ENCODE measurements at regions not wholly inside any gene's neighbourhood (a gene's known extent, or its start where the extent isn't known, plus 50 kb on each side); places are given as distances from the start of the nearest gene placed in this dataset.
"Not testable (repeated sequence)": the region's sequence is repeated elsewhere in the genome, so short reads cannot be mapped to it uniquely, and the experiment has no call there.

DNA sequence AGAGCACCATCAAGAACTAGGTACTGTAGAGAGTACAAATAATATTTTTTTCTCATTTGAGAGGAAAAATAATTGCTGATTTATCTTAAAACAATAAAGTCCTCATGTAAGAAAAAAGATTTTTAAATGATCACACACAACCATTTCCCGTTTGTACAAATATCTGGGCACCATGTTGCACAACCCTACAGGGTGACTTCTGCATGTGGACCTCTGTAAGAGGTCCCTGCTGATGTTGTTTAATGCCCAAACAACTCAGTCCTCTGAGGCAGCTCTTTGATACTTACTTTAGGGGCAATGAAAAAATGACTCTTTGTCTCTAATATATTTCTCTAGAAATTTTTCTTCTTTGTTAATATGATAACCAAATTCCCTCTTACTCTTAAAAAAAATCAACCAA is 168.1 kb upstream of the SATB1 start:
- no peak for DNase-seq

GRCh38 chr3:18591120-18591519 is 166.0 kb upstream of the SATB1 start:
- no peak for DNase-seq

DNA sequence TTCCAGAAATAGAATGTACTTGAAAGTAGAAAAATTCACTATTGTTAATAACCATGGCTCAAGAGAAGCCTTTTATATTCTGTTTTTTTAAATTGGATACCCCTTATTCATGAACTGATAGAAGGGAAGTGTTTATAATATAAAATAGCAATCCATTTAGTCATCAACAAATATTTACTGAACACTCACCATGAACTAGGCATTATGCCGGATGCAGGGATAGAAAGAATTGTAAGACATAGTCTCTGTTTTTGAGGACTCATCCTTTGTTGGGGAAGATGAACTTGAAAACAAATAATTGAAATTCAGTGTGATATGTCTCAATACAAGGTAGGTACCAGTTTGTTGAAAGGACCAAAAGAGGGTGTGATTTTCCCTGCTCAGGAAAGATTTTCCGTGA is 160.9 kb upstream of the SATB1 start:
- DNase-seq, result no peak

GRCh38 chr3:18585004-18585968 is 160.1 kb upstream of the SATB1 start:
- DNase-seq, result no peak

DNA sequence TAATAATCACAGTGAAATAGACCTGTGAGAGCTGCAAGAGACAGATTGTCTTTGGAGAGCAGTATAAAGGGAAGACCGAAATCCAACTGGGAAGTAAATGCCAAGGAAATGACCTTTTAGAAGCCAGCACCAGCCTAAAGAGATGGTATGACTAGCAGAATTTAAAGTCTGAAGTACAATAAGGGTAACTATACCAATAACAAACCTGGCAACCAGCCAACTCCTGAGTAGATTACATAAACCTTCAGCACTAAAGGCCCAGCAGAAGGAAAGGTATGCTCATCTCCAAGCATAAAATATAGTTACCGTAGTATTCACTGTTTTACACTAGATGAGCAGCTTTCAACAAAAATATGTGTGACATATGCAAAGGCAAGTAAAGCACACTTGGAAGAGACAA is 155.1 kb upstream of the SATB1 start:
- DNase-seq, result no peak

- DNase-seq, result no peak
These were observed 154.5 kb upstream of the SATB1 start for GRCh38 chr3:18579661-18580060.

DNA sequence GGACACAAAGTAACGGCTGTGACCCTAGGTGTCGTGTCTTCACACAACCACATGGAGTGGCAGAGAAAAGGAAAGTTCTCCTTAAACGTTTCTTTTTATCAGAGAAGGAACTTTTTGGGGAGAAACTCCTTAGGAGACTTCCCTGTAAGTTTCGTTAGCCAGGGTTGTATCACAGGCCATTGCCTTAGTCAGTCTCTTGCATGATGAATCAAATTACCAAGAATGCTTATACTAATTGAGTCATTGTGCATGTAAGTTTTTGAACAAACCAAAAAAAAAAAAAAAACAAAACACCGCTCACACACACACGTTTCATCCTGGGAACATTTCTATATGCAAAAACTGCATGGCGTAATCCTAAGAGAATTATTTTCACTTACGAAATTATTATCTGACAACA is 150.4 kb upstream of the SATB1 start:
- DNase-seq, result no peak

DNA sequence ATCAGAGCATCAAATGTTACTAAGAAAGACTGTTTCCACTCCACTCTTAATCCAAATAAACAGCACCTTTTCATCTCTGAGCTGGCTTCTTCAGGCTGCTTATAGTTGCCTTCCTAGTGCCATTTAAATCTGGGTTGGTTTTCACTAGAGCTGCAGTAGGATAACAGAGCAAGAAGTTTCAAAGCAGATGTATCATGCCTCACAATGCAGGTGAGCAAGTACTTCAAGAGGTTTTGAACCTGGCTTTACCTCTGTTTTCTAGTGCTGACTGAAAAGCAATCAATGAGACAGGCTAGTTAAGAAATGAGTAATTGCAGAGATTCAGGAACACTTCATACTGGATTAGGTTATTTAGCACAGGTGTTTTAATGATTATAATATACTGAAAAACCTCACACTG is 147.7 kb upstream of the SATB1 start:
- no peak for DNase-seq

- DNase-seq, result no peak
These were observed 142.2 kb upstream of the SATB1 start for GRCh38 chr3:18567293-18567692.

- DNase-seq, result no peak
These were observed 137.4 kb upstream of the SATB1 start for GRCh38 chr3:18562364-18563154.

DNA sequence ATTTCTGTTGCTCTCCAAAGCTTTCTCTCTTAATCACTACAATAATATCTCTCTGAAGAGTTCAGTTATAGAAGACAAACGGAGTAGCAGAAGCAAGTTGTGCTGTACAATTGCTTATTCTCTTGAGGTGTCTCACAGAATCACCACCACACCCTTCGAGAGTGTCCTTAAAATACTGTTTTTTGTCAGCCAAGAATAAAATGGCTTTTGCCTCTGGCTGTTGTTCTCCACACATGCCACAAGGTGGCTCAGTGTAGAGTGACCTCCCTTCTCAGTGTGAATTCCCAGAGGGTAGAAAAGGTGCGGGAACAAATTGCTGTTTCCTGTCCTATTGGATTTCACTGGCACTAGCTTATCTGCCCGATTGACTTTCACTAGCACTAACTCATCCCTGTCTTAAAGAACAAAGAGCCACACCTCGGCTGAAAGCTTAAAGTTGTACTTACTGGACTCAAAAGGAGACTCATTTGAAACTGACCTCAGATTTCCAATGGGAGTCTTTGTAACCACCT is 134.2 kb upstream of the SATB1 start:
- peak; percentile 13 for DNase-seq

- DNase-seq, result no peak
These were observed 133.4 kb upstream of the SATB1 start for GRCh38 chr3:18558507-18558906.

DNA sequence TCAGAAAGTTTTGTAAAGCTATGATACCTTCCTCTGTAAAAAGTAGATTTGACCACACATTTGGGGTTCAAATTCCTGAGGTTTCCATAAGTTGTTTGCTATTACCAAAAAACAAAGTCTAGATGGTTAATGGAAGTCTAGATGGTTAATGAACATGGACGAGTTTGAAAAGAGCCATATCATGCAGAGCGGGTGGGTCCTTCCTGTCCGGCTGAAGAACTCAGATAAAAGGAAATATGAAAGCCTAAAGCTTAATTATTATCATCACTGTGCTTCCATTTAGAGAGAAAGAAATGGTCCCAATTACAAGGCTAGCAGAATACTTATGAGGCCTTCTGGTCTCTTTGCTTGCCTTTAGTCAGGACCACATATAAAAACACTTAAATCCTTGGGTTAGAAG is 132.1 kb upstream of the SATB1 start:
- DNase-seq, result no peak

GRCh38 chr3:18556503-18557135 is 131.5 kb upstream of the SATB1 start:
- peak; percentile 52 for DNase-seq

- DNase-seq, result no peak
These were observed 130.9 kb upstream of the SATB1 start for GRCh38 chr3:18556001-18556408.

DNA sequence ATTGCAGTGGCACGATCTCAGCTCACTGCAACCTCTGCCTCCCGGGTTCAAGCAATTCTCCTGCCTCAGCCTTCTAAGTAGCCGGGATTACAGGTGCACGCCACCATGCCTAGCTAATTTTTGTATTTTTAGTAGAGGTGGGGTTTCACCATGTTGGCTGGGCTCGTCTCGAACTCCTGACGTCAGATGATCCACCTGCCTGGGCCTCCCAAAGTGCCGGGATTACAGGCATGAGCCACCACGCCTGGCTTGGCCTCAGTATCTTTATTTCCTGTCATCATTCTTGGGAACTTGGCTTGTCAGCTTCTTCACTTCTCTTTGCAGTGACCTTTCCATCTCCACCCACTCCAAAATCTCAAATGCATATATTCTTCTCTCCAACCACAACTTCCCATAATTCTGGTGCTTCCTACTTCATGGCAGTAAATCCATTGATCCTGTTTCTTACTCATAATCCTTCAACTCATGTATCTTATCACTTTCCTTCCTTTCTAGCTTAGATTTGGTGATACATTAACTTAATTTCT is 127.5 kb upstream of the SATB1 start:
- not testable (repeated sequence) for DNase-seq

DNA sequence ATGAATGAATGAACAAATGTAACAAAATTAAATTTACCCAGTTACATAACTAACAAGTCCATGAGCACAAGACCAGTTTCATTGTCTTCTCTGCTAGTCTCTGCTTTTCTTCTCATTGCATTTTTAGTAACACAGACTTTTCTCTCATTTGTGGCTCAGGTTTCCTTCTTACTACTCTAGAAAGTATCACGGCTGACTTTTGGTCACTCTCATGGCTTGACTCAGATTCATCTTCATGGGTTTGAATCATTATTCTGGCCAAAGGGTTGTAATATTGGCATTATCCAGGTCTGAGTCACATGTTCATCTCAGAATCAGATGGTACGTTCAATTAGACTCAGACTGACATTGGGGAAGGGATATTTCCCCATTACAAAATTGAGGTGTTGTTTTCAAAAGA is 121.5 kb upstream of the SATB1 start:
- no peak for DNase-seq

DNA sequence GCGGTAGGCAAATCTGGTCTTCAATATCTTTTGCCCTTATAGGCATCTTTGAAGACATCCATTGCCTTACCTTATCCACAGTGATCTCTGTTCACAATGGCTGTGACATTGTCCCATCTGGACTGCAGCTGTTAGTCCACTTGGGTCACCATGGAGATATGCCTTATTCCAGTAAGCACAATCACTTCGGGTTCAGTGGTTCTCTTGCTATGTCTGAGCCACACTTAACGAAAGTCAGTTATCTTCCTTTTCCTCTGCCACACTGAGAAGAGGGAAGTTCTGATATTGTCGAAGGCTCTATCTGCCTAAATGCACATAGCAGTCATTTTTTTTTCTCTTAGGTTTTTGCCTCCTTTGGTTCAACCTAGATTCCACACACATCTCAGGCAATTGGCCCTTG is 119.0 kb upstream of the SATB1 start:
- DNase-seq, result no peak

DNA sequence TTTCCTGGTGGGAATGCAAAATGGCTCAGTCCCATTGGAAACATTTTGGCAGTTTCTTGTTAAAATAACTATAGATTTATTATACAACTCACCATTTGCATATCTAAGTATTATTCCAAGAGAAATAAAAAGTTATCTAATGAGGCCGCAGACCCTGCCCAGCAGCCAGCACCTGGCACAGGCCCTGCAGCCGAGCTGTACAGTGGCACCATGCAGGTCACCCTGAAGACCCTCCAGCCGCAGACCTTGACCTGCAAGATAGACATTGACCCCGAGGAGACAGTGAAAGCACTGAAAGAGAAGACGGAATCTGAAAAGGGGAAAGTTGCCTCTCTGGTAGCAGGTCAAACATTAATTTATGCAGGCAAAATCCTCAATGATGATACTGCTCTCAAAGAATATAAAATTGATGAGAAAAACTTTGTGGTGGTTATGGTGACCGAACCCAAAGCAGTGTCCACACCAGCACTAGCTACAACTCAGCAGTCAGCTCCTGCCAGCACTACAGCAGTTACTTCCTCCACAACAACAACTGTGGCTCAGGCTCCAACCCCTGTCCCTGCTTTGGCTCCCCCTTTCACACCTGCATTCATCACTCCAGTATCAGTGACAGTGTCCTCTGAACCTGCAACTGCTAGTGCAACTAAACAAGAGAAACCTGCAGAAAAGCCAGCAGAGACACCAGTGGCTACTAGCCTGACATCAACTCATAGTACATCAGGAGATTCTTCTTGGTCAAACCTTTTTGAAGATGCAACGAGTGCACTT is 113.5 kb upstream of the SATB1 start:
- DNase-seq, result no peak

GRCh38 chr3:18533039-18533438 is 107.9 kb upstream of the SATB1 start:
- no peak for DNase-seq

DNA sequence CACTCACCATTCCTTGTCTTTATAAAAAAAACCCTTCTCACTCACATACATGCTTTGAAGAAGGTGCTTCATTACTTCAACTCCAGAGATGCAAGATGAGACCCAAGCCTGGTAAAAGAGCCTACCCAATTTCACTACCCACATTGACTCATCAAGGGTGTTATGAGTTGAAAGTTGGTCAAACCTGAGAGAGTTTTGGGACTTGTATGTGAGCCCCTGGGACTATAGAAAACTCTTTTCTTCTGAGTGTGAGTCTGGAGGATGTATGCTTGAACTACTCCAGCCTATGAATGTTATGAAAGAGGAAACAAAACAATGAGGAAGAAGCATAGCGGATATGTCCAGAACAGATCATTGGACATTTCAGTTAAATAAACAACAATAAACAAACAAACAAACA is 106.5 kb upstream of the SATB1 start:
- no peak for DNase-seq

DNA sequence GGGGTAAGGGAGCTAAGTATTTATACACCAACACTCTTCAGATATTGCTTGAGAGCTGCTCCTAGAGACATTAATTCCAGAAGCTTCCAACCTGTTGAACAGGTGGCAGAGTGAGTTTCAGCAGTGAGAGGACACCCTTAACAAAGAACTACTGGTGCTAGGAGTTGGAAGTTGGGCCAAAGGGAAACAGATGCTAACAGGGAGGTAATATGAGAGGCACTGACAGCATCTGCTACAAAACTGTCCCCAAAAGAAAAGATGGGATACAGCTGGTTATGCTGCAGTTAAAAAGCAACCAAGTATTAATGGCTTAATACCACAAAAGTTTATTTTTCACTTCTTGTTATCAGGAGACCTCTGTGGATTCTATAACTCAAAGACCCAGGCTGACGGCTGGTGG is 104.5 kb upstream of the SATB1 start:
- DNase-seq, result no peak
